H9 (cell line): ENCODE measurements at regions not wholly inside any gene's neighbourhood (a gene's known extent, or its start where the extent isn't known, plus 50 kb on each side); places are given as distances from the start of the nearest gene placed in this dataset.

Experiments used
- DNase-seq: peaks from one replicate; pipeline ENCODE4 v3.0.0-alpha.2; 2017
- H2AFZ ChIP-seq: one replicate; pipeline ENCODE4 v1.6.1; 2013; ENCODE audit warnings: mild to moderate bottlenecking, low read length, control low read depth, moderate library complexity
- H2AK5ac ChIP-seq: 2 replicates; pipeline ENCODE4 v1.6.1; 2013; ENCODE audit warnings: low read length, control low read depth, mixed read lengths; ENCODE audit not compliant: insufficient read length
- H2BK120ac ChIP-seq: one replicate; pipeline ENCODE4 v1.6.1; 2013; ENCODE audit warnings: low read depth, mild to moderate bottlenecking, low read length, control low read depth, inconsistent platforms; ENCODE audit not compliant: poor library complexity, severe bottlenecking
- H2BK12ac ChIP-seq: 2 replicates; pipeline ENCODE4 v1.6.1; 2013; ENCODE audit warnings: low read length, control low read depth, mixed read lengths, low read depth; ENCODE audit not compliant: insufficient read length
- H2BK15ac ChIP-seq: 2 replicates; pipeline ENCODE4 v1.6.1; 2013; ENCODE audit warnings: low read depth, low read length, control low read depth
- H2BK20ac ChIP-seq: one replicate; pipeline ENCODE4 v1.6.1; 2013; ENCODE audit warnings: low read depth, mild to moderate bottlenecking, low read length, control low read depth, inconsistent platforms; ENCODE audit not compliant: poor library complexity, severe bottlenecking
- H2BK5ac ChIP-seq: 2 replicates; pipeline ENCODE4 v1.6.1; 2013; ENCODE audit warnings: low read length, control low read depth, mixed read lengths; ENCODE audit not compliant: insufficient read length
- H3K14ac ChIP-seq: 2 replicates; pipeline ENCODE4 v1.6.1; 2013; ENCODE audit warnings: low read length, control low read depth; ENCODE audit not compliant: insufficient read depth
- H3K18ac ChIP-seq: 2 replicates; pipeline ENCODE4 v1.6.1; 2013; ENCODE audit warnings: low read depth, mild to moderate bottlenecking, mixed read lengths, low read length, control low read depth; ENCODE audit not compliant: insufficient read length
- H3K23ac ChIP-seq: 2 replicates; pipeline ENCODE4 v1.6.1; 2013; ENCODE audit warnings: low read length, control low read depth, mixed read lengths, low read depth; ENCODE audit not compliant: insufficient read length
- H3K23me2 ChIP-seq: 2 replicates; pipeline ENCODE4 v1.6.1; 2013; ENCODE audit warnings: low read depth, mild to moderate bottlenecking, mixed read lengths, low read length, control low read depth; ENCODE audit not compliant: insufficient read length, poor library complexity, severe bottlenecking
- H3K27ac ChIP-seq: 2 replicates; pipeline ENCODE4 v1.5.1; 2013; ENCODE audit warnings: low read length, control low read depth, mixed read lengths, low read depth; ENCODE audit not compliant: insufficient read length
- H3K27me3 ChIP-seq: 2 replicates; pipeline ENCODE4 v1.6.1; 2013; ENCODE audit warnings: low read length, control low read depth, inconsistent platforms; ENCODE audit not compliant: insufficient read depth
- H3K4ac ChIP-seq: 2 replicates; pipeline ENCODE4 v1.6.1; 2013; ENCODE audit warnings: low read depth, mild to moderate bottlenecking, control low read depth, inconsistent platforms, low read length, moderate library complexity
- H3K4me1 ChIP-seq: 2 replicates; pipeline ENCODE4 v1.6.1; 2013; ENCODE audit warnings: low read length, control low read depth, inconsistent platforms; ENCODE audit not compliant: insufficient read depth
- H3K4me2 ChIP-seq: 2 replicates; pipeline ENCODE4 v1.6.1; 2013; ENCODE audit warnings: low read length, control low read depth, mixed read lengths; ENCODE audit not compliant: insufficient read length, insufficient read depth
- H3K56ac ChIP-seq: 2 replicates; pipeline ENCODE4 v1.6.1; 2013; ENCODE audit warnings: low read depth, mild to moderate bottlenecking, mixed read lengths, low read length, control low read depth; ENCODE audit not compliant: insufficient read length
- H3K79me1 ChIP-seq: 2 replicates; pipeline ENCODE4 v1.6.1; 2013; ENCODE audit warnings: low read depth, mild to moderate bottlenecking, moderate library complexity, low read length, control low read depth, inconsistent platforms; ENCODE audit not compliant: insufficient read depth, poor library complexity, severe bottlenecking
- H3K79me2 ChIP-seq: 2 replicates; pipeline ENCODE4 v1.6.1; 2013; ENCODE audit warnings: low read length, control low read depth, inconsistent platforms; ENCODE audit not compliant: insufficient read depth
- H3K9ac ChIP-seq: 2 replicates; pipeline ENCODE4 v1.6.1; 2013; ENCODE audit warnings: low read length, control low read depth, mixed read lengths; ENCODE audit not compliant: insufficient read length; ENCODE audit errors: extremely low read depth
- H3K9me3 ChIP-seq: one replicate; pipeline ENCODE4 v1.6.1; 2013; ENCODE audit warnings: low read depth, low read length, inconsistent platforms; ENCODE audit not compliant: control insufficient read depth
- H3T11ph ChIP-seq: one replicate; pipeline ENCODE4 v1.6.1; 2013; ENCODE audit warnings: mild to moderate bottlenecking, low read length, control low read depth, inconsistent platforms
- H4K20me1 ChIP-seq: one replicate; pipeline ENCODE4 v1.6.1; 2013; ENCODE audit not compliant: control insufficient read depth, insufficient read length, insufficient read depth
- H4K5ac ChIP-seq: 2 replicates; pipeline ENCODE4 v1.6.1; 2013; ENCODE audit warnings: low read depth, mild to moderate bottlenecking, mixed read lengths, low read length, control low read depth; ENCODE audit not compliant: insufficient read length
- H4K8ac ChIP-seq: replicated peaks from 2 replicates; pipeline ENCODE4 v1.6.1; 2013; ENCODE audit warnings: low read length, control low read depth, mixed read lengths, low read depth; ENCODE audit not compliant: insufficient read length
- H4K91ac ChIP-seq: 2 replicates; pipeline ENCODE4 v1.6.1; 2013; ENCODE audit warnings: low read depth, mild to moderate bottlenecking, moderate library complexity, mixed read lengths, low read length, control low read depth; ENCODE audit not compliant: insufficient read length
- H3K27ac Mint-ChIP-seq, 3 experiments: 2 replicates in 2 of 3; 3 replicates in 1 of 3; pipeline ENCODE4 v1.8.0; 2020 to 2021; ENCODE audit warnings: mixed read lengths in 3 of 3, mild to moderate bottlenecking in 1 of 3, moderate library complexity in 1 of 3
- H3K27me3 Mint-ChIP-seq: 2 replicates; pipeline ENCODE4 v1.8.0; 2021; ENCODE audit warnings: low read depth, mild to moderate bottlenecking, moderate library complexity, mixed read lengths
- H3K36me3 Mint-ChIP-seq, 3 experiments: 2 replicates in 2 of 3; 3 replicates in 1 of 3; pipeline ENCODE4 v1.8.0; 2020 to 2021; ENCODE audit warnings: low read depth in 3 of 3, mixed read lengths in 3 of 3; ENCODE audit not compliant: insufficient read depth in 1 of 3
- H3K4me1 Mint-ChIP-seq, 2 experiments: 2 replicates each; pipeline ENCODE4 v1.8.0; 2020; ENCODE audit warnings: mixed read lengths in 2 of 2
- H3K4me3 Mint-ChIP-seq, 2 experiments: 2 replicates in 1 of 2; 3 replicates in 1 of 2; pipeline ENCODE4 v1.8.0; 2020 to 2021; ENCODE audit warnings: mild to moderate bottlenecking in 2 of 2, mixed read lengths in 2 of 2, moderate library complexity in 1 of 2
- H3K9me3 Mint-ChIP-seq, 2 experiments: 2 replicates in 1 of 2; 3 replicates in 1 of 2; pipeline ENCODE4 v1.8.0; 2020; ENCODE audit warnings: mild to moderate bottlenecking in 2 of 2, mixed read lengths in 2 of 2, moderate library complexity in 1 of 2
- CTCF ChIP-seq: fragments of 200-600 bp; sonication (generic); conservative IDR thresholded peaks from 3 replicates; pipeline ENCODE4 v1.8.0; 2021; ENCODE audit warnings: antibody characterized with exemption, mild to moderate bottlenecking
- WGBS: extraction: QIAGEN DNeasy Blood & Tissue Kit; methylation state at CpG from one replicate; pipeline ENCODE4 v1.1.7; 2013; ENCODE audit warnings: missing lambda C conversion rate, low lambda C conversion rate, mixed read lengths; ENCODE audit not compliant: insufficient read length; ENCODE audit errors: extremely low coverage; 5-methylcytosine and 5-hydroxymethylcytosine counted together

GRCh38 chr1:223462047-223462630 lies 68.9 kb downstream of the CCDC185 start:
- H3T11ph ChIP-seq: no peak overlapping the region

More at GRCh38 chr1:223462047-223462630, 68.9 kb downstream of the CCDC185 start:
- Histone ChIP-seq H4K8ac (no peak overlapping the region), H3K79me1 (no peaks in the 10 kb centered on the region), H3K18ac (no peak overlapping the region), H2BK15ac (no peak overlapping the region), H2BK5ac (no peak overlapping the region), H3K23ac (no peak overlapping the region), H3K4me1 (no peaks in the 10 kb centered on the region), H3K79me2 (no peaks in the 10 kb centered on the region), H3K56ac (no peak overlapping the region), H4K91ac (no peak overlapping the region), H3K4ac (no peak overlapping the region), H2AK5ac (no peak overlapping the region), H3K4me2 (no peak overlapping the region), H2BK120ac (no peak overlapping the region), H2AFZ (no peak overlapping the region), H2BK12ac (no peak overlapping the region), H2BK20ac (no peak overlapping the region), H3K14ac (no peak overlapping the region), H3K9ac (no peak overlapping the region), H3K9me3 (no peaks in the 10 kb centered on the region), H4K20me1 (no peaks in the 10 kb centered on the region), H3K27ac (no peak overlapping the region), H3K27me3 (no peaks in the 10 kb centered on the region), H3K23me2 (no peaks in the 10 kb centered on the region), H4K5ac (no peak overlapping the region)
- no peak overlapping the region for H3K27ac Mint-ChIP-seq
- DNase-seq: no peak
- H3K36me3 Mint-ChIP-seq: no peaks in the 10 kb centered on the region
- no peak overlapping the region for H3K4me3 Mint-ChIP-seq
- no peaks in the 10 kb centered on the region; a peak in 1 of 5 replicates for H3K9me3 Mint-ChIP-seq
- H3K27me3 Mint-ChIP-seq: peaks cover 8% of the 10 kb centered on the region
- WGBS: no CpG with 5 or more reads among the region's 5 CpGs
- TF ChIP-seq CTCF: no peak
- H3K4me1 Mint-ChIP-seq: peaks cover 2 to 3% of the 10 kb centered on the region in 2 experiments; a peak in 2 of 4 replicates
